NCI-H748 (cell line): ENCODE measurements at regions not wholly inside any gene's neighbourhood (a gene's known extent, or its start where the extent isn't known, plus 50 kb on each side); places are given as distances from the start of the nearest gene placed in this dataset.

ENCODE experiments used
- DNase-seq: peaks from one replicate; lab custom pipeline; 2025; ENCODE audit not compliant: unreplicated experiment; lab: John Stamatoyannopoulos, UW

- DNase-seq = no peak
These were observed 51.6 kb upstream of the DYNLRB2 start for GRCh38 chr16:80489173-80489572.

DNA sequence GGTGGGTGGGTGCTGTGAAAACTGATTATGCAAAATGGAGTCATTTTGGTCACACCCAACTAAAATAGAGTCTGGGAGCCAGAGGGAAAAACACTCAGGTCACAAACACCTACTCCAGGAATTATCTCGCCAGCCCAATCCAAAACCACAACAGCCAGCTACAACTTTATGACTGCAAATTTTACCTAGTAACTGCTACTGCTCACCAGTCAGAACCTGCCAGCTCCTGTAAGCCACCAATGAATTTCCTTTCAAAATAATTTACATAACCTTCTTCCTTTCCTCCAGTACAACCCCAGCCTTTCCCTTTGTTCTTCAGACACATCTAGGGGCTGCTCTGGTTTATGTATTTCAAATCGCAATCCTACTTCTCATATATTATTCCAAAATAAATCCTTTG is 52.6 kb upstream of the DYNLRB2 start:
- DNase-seq = no peak

- DNase-seq = no peak
These were observed 60.1 kb upstream of the DYNLRB2 start for GRCh38 chr16:80480664-80481063.

DNA sequence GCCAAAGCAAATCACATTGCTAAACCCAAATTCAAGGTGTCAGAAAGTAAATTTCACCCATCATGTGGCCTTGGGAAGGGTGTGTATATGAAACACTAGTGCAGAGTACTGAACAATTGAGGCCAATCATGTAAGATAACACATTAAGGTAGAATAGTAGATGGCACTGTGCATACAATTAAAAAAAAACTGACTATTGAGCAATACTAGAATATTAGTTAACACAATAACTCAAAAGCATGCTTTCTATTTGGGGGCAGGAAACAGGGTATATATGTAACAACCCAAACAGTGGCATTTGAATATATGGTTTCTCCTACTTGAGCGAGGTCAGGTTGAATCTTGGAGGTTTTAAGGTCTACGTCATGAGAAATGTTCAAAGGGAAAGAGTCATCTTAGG is 63.0 kb upstream of the DYNLRB2 start:
- DNase-seq = no peak

DNA sequence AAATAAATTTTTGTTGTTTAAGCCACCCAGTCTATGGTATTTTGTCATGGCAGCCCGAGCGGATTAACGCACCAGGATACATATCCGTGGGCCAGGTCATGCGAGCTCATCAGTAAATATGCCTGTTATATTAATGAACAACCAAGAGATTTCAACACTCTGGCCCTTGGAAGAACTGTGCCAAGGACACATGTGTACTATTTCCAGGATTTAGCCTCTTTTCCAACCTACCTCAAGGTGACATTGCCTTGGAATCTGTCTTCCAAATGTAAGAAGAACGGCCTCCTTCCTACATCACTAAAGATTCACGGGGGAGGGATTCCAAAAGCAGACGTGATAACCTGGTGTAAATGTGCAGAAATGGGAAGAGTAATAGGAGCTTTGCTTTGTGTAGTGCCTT is 72.8 kb upstream of the DYNLRB2 start:
- no peak for DNase-seq

- DNase-seq = peak; percentile 48
These were observed 74.5 kb upstream of the DYNLRB2 start for GRCh38 chr16:80466024-80466987.

DNA sequence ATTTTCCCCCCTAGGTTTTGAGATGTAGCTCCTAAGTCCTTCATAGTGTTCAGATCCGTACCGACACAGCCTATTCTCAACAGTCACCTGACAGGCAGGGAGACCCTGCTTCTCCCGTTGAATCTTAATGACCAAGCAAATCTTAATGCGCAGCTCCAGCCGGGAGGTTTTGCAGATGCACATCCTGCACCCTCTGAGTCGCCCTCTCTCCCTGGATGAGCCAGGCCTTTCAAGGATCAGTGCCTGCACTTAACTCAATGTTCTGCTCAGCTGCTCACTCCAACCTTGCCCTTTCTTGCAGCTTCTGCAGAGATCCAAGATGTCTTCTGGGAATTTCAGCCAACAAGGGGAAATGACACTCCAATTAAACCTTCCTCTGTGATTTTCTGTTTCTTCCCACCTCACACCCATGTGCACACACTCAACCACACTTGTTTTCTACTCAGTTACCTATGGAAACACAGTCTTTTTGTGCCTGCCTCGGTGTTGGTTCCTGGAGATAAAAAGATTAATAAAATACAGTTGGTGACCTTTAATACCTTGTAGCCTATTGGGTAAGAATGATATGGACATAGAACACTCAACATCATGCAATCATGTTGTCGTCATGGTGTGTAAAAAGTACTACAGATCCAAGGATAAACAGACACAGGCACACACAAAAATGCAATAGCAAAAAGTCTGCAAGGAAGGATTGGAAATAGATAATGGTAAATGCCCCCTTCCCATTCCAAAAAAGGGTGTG is 76.9 kb upstream of the DYNLRB2 start:
- DNase-seq = no peak

- DNase-seq = no peak
These were observed 77.5 kb upstream of the DYNLRB2 start for GRCh38 chr16:80463326-80463725.

DNA sequence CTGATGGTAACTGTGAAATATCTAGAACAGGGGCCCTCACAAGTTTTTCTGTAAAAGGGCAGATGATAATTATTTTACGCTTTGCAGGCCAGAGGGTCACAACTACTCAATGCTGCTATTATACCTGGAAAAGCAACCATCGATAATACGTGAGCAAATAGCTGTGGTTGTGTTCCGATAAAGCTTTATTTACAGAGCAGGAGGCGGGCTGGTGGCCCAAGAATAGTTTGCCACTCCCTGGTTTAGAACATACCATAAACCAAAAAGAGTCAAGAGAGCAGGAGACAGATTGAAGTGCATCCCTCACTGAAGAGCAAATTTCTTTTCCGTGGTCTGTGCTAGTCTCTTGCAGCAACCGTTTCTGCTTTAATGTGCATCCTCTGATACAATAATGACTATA is 77.9 kb upstream of the DYNLRB2 start:
- no peak for DNase-seq

GRCh38 chr16:80460988-80461387 is 79.8 kb upstream of the DYNLRB2 start:
- DNase-seq = no peak

- DNase-seq = no peak
These were observed 80.8 kb upstream of the DYNLRB2 start for GRCh38 chr16:80459966-80460365.

DNA sequence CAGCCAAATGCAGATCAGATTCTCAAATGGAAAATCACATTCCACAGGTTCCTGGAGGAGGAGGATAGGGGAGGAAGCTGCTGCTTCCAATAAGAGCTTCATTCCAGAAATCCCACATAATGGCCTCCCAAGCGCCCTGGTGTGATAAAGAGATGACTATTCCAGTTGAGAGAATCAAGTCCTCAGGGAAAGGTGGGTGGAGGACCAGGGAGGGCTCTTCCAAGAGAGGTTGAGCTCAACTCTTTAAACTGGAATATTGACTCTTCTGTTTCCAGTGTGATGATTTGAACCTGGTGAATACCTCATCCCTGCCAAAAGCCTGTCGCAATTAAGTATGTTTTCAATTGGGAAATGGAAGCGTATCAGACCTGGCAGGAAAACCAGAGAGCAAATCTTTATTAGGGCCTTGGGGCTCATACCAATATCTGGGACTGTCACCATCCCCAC is 81.4 kb upstream of the DYNLRB2 start:
- no peak for DNase-seq

- DNase-seq = no peak
These were observed 82.9 kb upstream of the DYNLRB2 start for GRCh38 chr16:80457871-80458270.

DNA sequence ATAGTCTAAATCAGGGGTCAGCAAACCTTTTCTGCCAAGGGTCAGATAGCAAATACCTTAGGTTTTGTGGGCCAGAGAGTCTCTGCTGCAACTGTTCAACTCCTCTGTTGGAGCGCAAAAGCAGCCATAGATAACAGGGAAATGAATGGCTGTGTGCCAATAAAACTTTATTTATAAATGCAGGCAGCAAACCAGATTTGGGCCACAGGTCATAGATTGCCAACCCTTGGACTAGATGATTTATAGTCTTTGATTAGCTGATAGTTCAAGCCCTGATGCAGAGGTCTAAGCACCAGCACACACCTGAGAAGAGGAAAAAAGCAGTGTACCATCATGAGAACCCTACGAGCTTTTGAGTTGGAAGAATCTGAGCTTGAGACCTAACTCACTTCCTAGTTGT is 86.0 kb upstream of the DYNLRB2 start:
- DNase-seq = no peak

DNA sequence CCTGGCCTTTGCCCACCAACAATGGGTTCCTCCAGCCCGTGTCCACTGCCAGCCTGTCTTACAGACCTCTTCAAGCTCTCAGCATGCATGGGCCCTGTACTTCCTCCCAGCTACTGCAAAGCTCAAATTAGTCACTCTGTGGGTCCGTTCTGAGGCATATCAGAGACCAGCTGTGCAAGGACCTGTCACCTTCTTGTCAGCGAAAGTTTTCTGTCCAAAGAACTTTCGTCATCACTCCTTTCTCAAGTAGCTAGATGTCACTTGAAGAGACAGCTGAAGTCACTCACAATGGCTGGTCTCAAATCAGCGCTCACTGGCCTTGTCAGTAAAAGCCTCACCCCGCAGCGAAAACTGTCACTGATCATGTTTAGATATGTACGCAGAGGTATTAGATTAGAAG is 91.4 kb upstream of the DYNLRB2 start:
- DNase-seq = no peak

DNA sequence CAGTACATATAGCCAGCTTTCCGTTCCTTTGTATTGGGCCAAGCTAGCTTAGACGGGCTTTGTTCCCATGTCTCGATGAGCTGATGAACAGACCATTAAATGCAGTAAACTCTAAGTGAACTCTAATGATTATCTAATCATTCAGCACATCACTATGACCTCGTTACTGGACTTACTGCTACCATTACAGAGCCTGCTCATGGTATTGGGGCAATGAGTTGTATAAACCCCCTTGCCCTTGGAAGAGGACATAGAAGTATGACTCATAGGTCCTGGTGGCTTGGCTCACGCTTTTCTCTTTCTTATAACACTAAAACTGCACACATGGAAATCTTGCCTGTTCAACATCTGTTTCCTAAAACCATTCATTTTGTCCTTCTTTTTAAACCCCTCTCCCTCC is 93.6 kb upstream of the DYNLRB2 start:
- no peak for DNase-seq

DNA sequence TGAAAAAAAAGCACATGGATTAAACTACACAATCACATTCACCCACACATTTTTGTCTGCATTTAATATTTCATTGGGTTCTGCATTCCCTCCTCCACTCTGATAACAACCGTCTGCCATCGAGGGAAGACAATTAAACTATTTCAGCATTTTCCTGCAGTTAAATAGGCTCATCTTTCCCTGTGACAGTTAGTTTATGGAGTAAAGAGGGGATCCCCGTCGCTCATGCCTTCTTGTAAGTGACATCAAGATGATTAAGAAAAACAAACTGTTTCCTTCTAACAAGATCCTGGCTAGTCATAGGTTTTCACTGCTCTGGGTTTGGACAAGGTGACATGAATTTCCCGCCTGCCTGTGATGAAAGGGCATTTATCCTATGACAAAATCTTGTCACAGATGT is 98.0 kb upstream of the DYNLRB2 start:
- no peak for DNase-seq

- no peak for DNase-seq
These were observed 98.9 kb upstream of the DYNLRB2 start for GRCh38 chr16:80441935-80442334.

DNA sequence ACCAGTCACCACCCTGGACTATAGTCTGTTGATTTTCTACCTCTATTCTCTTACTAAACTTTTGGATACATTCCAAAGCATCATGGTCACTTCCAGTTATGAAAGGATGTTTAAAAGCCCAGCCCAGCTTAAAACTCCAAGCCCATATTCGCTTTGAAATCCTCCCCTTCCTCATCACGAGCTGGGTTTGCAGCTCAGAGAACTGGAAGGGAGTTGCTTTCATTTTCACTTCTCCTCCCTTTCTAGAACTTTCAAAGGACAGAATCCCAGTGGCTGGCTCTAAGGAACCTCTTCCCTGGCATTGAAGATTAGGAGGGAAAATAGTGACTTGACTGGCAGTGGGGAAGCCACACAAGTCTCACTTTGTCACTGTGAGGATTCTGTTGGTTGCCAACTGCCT is 100.1 kb upstream of the DYNLRB2 start:
- no peak for DNase-seq

GRCh38 chr16:80437707-80438106 is 103.1 kb upstream of the DYNLRB2 start:
- DNase-seq = no peak

GRCh38 chr16:80436510-80436909 is 104.3 kb upstream of the DYNLRB2 start:
- no peak for DNase-seq

DNA sequence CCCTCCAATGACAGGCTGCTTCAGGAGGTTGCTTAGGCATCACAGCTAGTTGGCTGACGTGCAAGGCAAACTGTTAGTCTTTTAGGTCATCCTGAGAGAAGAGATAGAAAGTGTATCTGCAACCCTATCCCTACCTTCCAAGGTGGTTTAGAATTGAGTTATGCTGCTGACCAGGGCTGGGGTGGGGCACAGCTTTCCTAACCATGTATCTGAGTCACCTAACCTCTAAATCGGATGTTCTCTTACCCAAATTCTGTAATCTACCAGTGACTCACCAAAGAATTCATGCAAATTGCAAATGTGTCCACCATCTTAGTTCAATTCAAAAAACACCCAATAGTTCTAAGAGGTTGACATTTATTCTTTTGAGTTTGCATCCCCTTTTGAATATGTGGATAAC is 107.2 kb upstream of the DYNLRB2 start:
- DNase-seq = no peak
